B cell (primary cell): ENCODE measurements at regions not wholly inside any gene's neighbourhood (a gene's known extent, or its start where the extent isn't known, plus 50 kb on each side); places are given as distances from the start of the nearest gene placed in this dataset.

Experiments
- ATAC-seq: fragments of 200-7000 bp; cut with Tn5 transposase; one replicate; pipeline ENCODE4 v1.10.0; 2021; ENCODE audit warnings: low read depth, mild to moderate bottlenecking, moderate number of reproducible peaks, moderate library complexity
- CTCF ChIA-PET: fragments of 350-600 bp; sonication (Branson Sonifier 250); formaldehyde crosslinking; loops from one replicate; lab custom pipeline; 2021; ENCODE audit warnings: antibody characterized with exemption, inconsistent platforms; lab: Charles Lee
- POLR2A ChIA-PET: fragments of 350-600 bp; sonication (Branson Sonifier 250); formaldehyde crosslinking; loops from one replicate; lab custom pipeline; 2021; ENCODE audit warnings: antibody characterized with exemption; lab: Charles Lee
- DNase-seq: peaks from one replicate; pipeline ENCODE4 v3.0.0; 2013
- H2AFZ ChIP-seq: 2 replicates; pipeline ENCODE4 v1.6.1; 2012; ENCODE audit warnings: mild to moderate bottlenecking, low read depth, low read length; ENCODE audit not compliant: insufficient read depth, poor library complexity, severe bottlenecking
- H3K27ac ChIP-seq, 2 donors: 1 replicate in 1 of 2; 2 replicates in 1 of 2; pipeline ENCODE4 v1.5.1; 2012 to 2013; ENCODE audit warnings: low read length in 2 of 2, mild to moderate bottlenecking in 2 of 2, moderate library complexity in 1 of 2
- H3K27me3 ChIP-seq, 4 experiments: fragments of 200-600 bp in 1 of 4; sonication (generic) in 1 of 4; replicated peaks in 1 of 4; 1 replicate in 2 of 4; 2 replicates in 2 of 4; pipeline versions ENCODE4 v1.6.1 to v1.7.0; 2013 to 2016; ENCODE audit warnings: low read length in 3 of 4, mild to moderate bottlenecking in 2 of 4, mixed read lengths in 1 of 4, moderate library complexity in 1 of 4; ENCODE audit not compliant: insufficient read depth in 4 of 4, control insufficient read depth in 3 of 4; ENCODE audit errors: control extremely low read depth in 1 of 4
- H3K36me3 ChIP-seq, 2 experiments: replicated peaks in 1 of 2; 1 replicate in 1 of 2; 2 replicates in 1 of 2; pipeline versions ENCODE4 v1.6.1 to v1.7.1; 2013; ENCODE audit warnings: low read length in 1 of 2; ENCODE audit not compliant: insufficient read depth in 2 of 2, control insufficient read depth in 1 of 2; ENCODE audit errors: control extremely low read depth in 1 of 2, extremely low read depth in 1 of 2
- H3K4me1 ChIP-seq, 2 donors: fragments of 200-600 bp in 1 of 2; sonication (generic) in 1 of 2; 1 replicate in 1 of 2; 2 replicates in 1 of 2; pipeline versions ENCODE4 v1.5.1 to v1.6.1; 2013 to 2017; ENCODE audit warnings: low read length in 2 of 2; ENCODE audit not compliant: control insufficient read depth in 2 of 2, insufficient read depth in 2 of 2
- H3K4me2 ChIP-seq: replicated peaks from 2 replicates; pipeline ENCODE3; 2012; ENCODE audit warnings: mild to moderate bottlenecking, low read depth, low read length; ENCODE audit not compliant: poor library complexity, severe bottlenecking
- H3K4me3 ChIP-seq, 5 experiments: fragments of 200-600 bp in 1 of 5; sonication (generic) in 1 of 5; 1 replicate in 3 of 5; 2 replicates in 2 of 5; pipeline versions ENCODE4 v1.5.1 to v1.7.0; 2011 to 2016; ENCODE audit warnings: low read length in 4 of 5, mild to moderate bottlenecking in 4 of 5, low read depth in 2 of 5, control low read depth in 1 of 5, moderate library complexity in 1 of 5; ENCODE audit not compliant: insufficient read depth in 1 of 5; ENCODE audit errors: control extremely low read depth in 1 of 5, extremely low read depth in 1 of 5
- H3K79me2 ChIP-seq: fragments of 200-600 bp; sonication (generic); one replicate; pipeline ENCODE4 v1.6.0; 2016; ENCODE audit warnings: low read length; ENCODE audit not compliant: control insufficient read depth, insufficient read depth
- H3K9ac ChIP-seq: fragments of 200-600 bp; sonication (generic); 2 replicates; pipeline ENCODE4 v1.6.1; 2017; ENCODE audit warnings: mild to moderate bottlenecking, low read length, moderate library complexity
- H3K9me3 ChIP-seq, 3 donors: one replicate each; pipeline versions ENCODE4 v1.6.1 to v1.7.1; 2013; ENCODE audit warnings: low read length in 2 of 3; ENCODE audit not compliant: control insufficient read depth in 2 of 3, insufficient read depth in 1 of 3; ENCODE audit errors: control extremely low read depth in 1 of 3
- H4K20me1 ChIP-seq: 2 replicates; pipeline ENCODE4 v1.6.0; 2012; ENCODE audit warnings: mild to moderate bottlenecking, low read length; ENCODE audit not compliant: insufficient read depth, control insufficient read depth, poor library complexity, severe bottlenecking
- H3K27ac Mint-ChIP-seq: one replicate; pipeline ENCODE4 v1.8.0; 2021; ENCODE audit warnings: mixed read lengths
- H3K27me3 Mint-ChIP-seq: one replicate; pipeline ENCODE4 v1.8.0; 2021; ENCODE audit warnings: mixed read lengths
- H3K4me1 Mint-ChIP-seq: one replicate; pipeline ENCODE4 v1.8.0; 2021; ENCODE audit warnings: mixed read lengths
- H3K4me3 Mint-ChIP-seq: one replicate; pipeline ENCODE4 v1.8.0; 2021; ENCODE audit warnings: mixed read lengths
- H3K9me3 Mint-ChIP-seq: one replicate; pipeline ENCODE4 v1.8.0; 2022; ENCODE audit warnings: mixed read lengths; ENCODE audit not compliant: insufficient read depth
- EZH2 ChIP-seq: IDR thresholded peaks from 2 replicates; pipeline ENCODE4 v1.6.1; 2012; ENCODE audit warnings: borderline replicate concordance, low read depth, mild to moderate bottlenecking, moderate library complexity, low read length; ENCODE audit not compliant: insufficient read depth, poor library complexity, severe bottlenecking
- WGBS: methylation state at CpG from one replicate; pipeline ENCODE4 v1.1.5; 2013; ENCODE audit warnings: missing lambda C conversion rate; ENCODE audit not compliant: insufficient coverage; 5-methylcytosine and 5-hydroxymethylcytosine counted together
- intact Hi-C: fragments of 100-400 bp; cut with micrococcal nuclease; formaldehyde crosslinking; loops from one replicate; pipeline ENCODE4 v1.10.0; 2022
- TF ChIP-seq, protein P1 (sequence below): fragments of 200-600 bp; IDR thresholded peaks from one replicate; pipeline ENCODE4 v1.8.0; 2022; ENCODE audit warnings: antibody characterized with exemption, mild to moderate bottlenecking

DNA sequence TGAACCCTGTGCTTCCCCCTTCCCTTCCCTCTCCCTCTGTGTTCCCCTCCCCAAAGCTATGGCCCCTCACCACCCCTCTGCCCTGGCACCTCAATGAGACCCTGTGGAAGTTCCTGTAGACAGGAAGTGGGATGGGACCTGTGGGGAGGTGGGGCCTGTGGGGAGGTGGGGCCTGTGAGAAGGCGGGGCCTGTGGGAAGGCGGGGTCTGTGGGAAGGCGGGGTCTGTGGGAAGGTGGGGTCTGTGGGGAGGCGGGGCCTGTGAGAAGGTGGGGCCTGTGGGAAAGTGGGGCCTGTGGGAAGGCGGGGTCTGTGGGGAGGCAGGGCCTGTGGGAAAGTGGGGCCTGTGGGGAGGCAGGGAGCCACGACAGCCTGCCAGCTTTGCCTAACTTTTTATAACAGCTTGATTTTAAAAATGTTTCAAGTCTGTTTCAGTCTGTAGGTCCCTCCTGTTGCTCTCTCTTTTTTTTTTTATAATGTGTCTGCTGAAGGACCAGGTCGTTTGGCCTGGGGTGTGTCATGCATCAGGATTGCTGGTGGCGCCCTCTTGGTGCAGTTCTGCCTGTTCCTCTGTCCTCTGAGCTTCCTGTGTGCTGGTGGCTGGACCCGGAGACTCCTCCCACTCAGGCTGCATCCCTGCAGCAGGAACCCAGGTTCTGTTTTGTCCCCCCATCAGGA is 70.5 kb upstream of the SLCO4A1 start:
- no peak overlapping the region for H3K4me2 ChIP-seq
- ChIA-PET POLR2A (no interaction called here), CTCF (no interaction called here)
- no peaks in the 10 kb centered on the region for H3K4me1 ChIP-seq
- Mint-ChIP-seq H3K4me3 (no peak overlapping the region), H3K27me3 (peaks cover 49% of the 10 kb centered on the region), H3K27ac (no peak overlapping the region), H3K9me3 (no peaks in the 10 kb centered on the region), H3K4me1 (peaks cover 3% of the 10 kb centered on the region)
- H3K27ac ChIP-seq: no peak overlapping the region
- no peak overlapping the region for H2AFZ ChIP-seq
- no peaks in the 10 kb centered on the region for H4K20me1 ChIP-seq
- ATAC-seq (peak; percentile 14), DNase-seq (peak; percentile 27)
- TF ChIP-seq, protein P1, sequence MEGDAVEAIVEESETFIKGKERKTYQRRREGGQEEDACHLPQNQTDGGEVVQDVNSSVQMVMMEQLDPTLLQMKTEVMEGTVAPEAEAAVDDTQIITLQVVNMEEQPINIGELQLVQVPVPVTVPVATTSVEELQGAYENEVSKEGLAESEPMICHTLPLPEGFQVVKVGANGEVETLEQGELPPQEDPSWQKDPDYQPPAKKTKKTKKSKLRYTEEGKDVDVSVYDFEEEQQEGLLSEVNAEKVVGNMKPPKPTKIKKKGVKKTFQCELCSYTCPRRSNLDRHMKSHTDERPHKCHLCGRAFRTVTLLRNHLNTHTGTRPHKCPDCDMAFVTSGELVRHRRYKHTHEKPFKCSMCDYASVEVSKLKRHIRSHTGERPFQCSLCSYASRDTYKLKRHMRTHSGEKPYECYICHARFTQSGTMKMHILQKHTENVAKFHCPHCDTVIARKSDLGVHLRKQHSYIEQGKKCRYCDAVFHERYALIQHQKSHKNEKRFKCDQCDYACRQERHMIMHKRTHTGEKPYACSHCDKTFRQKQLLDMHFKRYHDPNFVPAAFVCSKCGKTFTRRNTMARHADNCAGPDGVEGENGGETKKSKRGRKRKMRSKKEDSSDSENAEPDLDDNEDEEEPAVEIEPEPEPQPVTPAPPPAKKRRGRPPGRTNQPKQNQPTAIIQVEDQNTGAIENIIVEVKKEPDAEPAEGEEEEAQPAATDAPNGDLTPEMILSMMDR: no peak
- no peak for TF ChIP-seq EZH2
- peaks cover 0 to 13% (median 0%) of the 10 kb centered on the region in 3 donors for H3K9me3 ChIP-seq
- 68% methylated on average over 6 of the region's 9 CpGs for WGBS
- H3K27me3 ChIP-seq: peaks cover 0 to 14% (median 1%) of the 10 kb centered on the region in 4 experiments
- no peaks in the 10 kb centered on the region for H3K36me3 ChIP-seq
- no peak overlapping the region for H3K9ac ChIP-seq
- intact Hi-C loops: no loop called here
- no peak overlapping the region for H3K4me3 ChIP-seq
- H3K79me2 ChIP-seq: no peaks in the 10 kb centered on the region

DNA sequence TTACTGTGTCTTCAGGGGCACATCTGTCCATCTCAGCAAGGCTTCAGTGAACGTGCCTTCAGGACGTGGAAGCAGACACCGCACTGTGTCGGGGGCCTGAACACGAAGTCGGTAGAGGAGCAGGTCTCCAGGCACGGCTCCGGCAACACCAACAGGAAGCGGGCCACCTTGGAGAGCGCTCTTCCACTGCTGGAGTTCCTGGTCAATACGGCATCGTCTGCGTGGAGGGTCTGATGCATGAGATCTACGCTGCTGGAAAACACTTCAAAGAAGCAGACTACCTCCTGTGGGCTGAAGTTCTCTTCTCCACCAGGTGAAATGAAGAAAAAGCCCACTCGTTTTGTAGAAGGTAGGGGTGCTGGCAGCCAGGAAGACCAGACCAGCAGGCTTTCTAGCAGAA is 69.3 kb upstream of the SLCO4A1 start:
- ChIA-PET POLR2A (no interaction called here), CTCF (no interaction called here)
- Histone ChIP-seq H2AFZ (no peak overlapping the region), H3K4me2 (no peak overlapping the region), H3K4me3 (no peak overlapping the region), H4K20me1 (no peaks in the 10 kb centered on the region), H3K9ac (no peak overlapping the region), H3K27ac (no peak overlapping the region), H3K27me3 (peaks cover 0 to 25% (median 6%) of the 10 kb centered on the region in 4 experiments), H3K9me3 (peaks cover 0 to 13% (median 0%) of the 10 kb centered on the region in 3 donors), H3K4me1 (no peaks in the 10 kb centered on the region), H3K36me3 (no peaks in the 10 kb centered on the region), H3K79me2 (no peaks in the 10 kb centered on the region)
- DNase-seq (no peak), ATAC-seq (no peak)
- no peak overlapping the region for H3K27ac Mint-ChIP-seq
- H3K4me3 Mint-ChIP-seq: no peak overlapping the region
- H3K27me3 Mint-ChIP-seq: peaks cover 51% of the 10 kb centered on the region
- peaks cover 3% of the 10 kb centered on the region for H3K4me1 Mint-ChIP-seq
- WGBS: 63% methylated on average over 14 of the region's 15 CpGs
- H3K9me3 Mint-ChIP-seq: no peaks in the 10 kb centered on the region
- TF ChIP-seq, protein P1: no peak
- TF ChIP-seq EZH2: no peak
- intact Hi-C loops: no loop called here
